Liver (tissue), 8 donors: ENCODE measurements at regions not wholly inside any gene's neighbourhood (a gene's known extent, or its start where the extent isn't known, plus 50 kb on each side); places are given as distances from the start of the nearest gene placed in this dataset.

ENCODE experiments used
- DNase-seq: peaks from one replicate; pipeline ENCODE4 v3.0.0-alpha.2; 2017; ENCODE audit warnings: low spot score
- H3K27ac ChIP-seq, 2 donors: one replicate each; pipeline ENCODE4 v1.7.0; 2013; ENCODE audit warnings: inconsistent platforms in 2 of 2, low read length in 2 of 2, control low read depth in 1 of 2, low read depth in 1 of 2, mild to moderate bottlenecking in 1 of 2
- H3K27me3 ChIP-seq, 4 donors: one replicate each; pipeline versions ENCODE4 v1.6.1 to v1.7.0; 2013; ENCODE audit warnings: low read length in 3 of 4, inconsistent platforms in 1 of 4, mild to moderate bottlenecking in 1 of 4, moderate library complexity in 1 of 4; ENCODE audit not compliant: control insufficient read depth in 4 of 4, insufficient read depth in 4 of 4
- H3K36me3 ChIP-seq, 4 donors: one replicate each; pipeline versions ENCODE4 v1.6.1 to v1.7.0; 2013; ENCODE audit warnings: low read length in 3 of 4, mild to moderate bottlenecking in 3 of 4, low read depth in 1 of 4, moderate library complexity in 1 of 4; ENCODE audit not compliant: control insufficient read depth in 4 of 4, insufficient read depth in 3 of 4
- H3K4me1 ChIP-seq, 4 donors: one replicate each; pipeline versions ENCODE4 v1.6.1 to v1.7.0; 2013; ENCODE audit warnings: low read length in 3 of 4, mild to moderate bottlenecking in 3 of 4, moderate library complexity in 1 of 4; ENCODE audit not compliant: control insufficient read depth in 4 of 4, insufficient read depth in 4 of 4
- H3K4me3 ChIP-seq, 3 donors: one replicate each; pipeline versions ENCODE4 v1.6.1 to v1.7.0; 2013; ENCODE audit warnings: low read length in 3 of 3, control low read depth in 1 of 3, low read depth in 1 of 3, mild to moderate bottlenecking in 1 of 3
- H3K9ac ChIP-seq, 2 donors: one replicate each; pipeline ENCODE4 v1.7.0; 2013; ENCODE audit warnings: low read length in 2 of 2, mild to moderate bottlenecking in 2 of 2, moderate library complexity in 2 of 2, control low read depth in 1 of 2, low read depth in 1 of 2
- H3K9me3 ChIP-seq, 4 donors: one replicate each; pipeline versions ENCODE4 v1.6.1 to v1.7.0; 2013; ENCODE audit warnings: low read length in 3 of 4; ENCODE audit not compliant: control insufficient read depth in 4 of 4
- EGR1 ChIP-seq, 2 donors: IDR thresholded peaks; 2 replicates each; pipeline ENCODE4 v1.6.1; 2016 to 2018; ENCODE audit warnings: antibody characterized with exemption in 2 of 2, low read depth in 2 of 2
- FOXA1 ChIP-seq: IDR thresholded peaks from 2 replicates; pipeline ENCODE4 v1.6.1; 2016; ENCODE audit warnings: antibody characterized with exemption
- FOXA2 ChIP-seq: IDR thresholded peaks from 2 replicates; pipeline ENCODE4 v1.6.1; 2016; ENCODE audit warnings: antibody characterized with exemption
- GABPA ChIP-seq, 2 donors: IDR thresholded peaks in 1 of 2; conservative IDR thresholded peaks in 1 of 2; 2 replicates each; pipeline ENCODE4 v1.6.1; 2016; ENCODE audit warnings: antibody characterized with exemption in 2 of 2, mild to moderate bottlenecking in 1 of 2, moderate library complexity in 1 of 2
- HNF4A ChIP-seq, 2 donors: conservative IDR thresholded peaks; 2 replicates each; pipeline ENCODE4 v1.6.1; 2016; ENCODE audit warnings: antibody characterized with exemption in 2 of 2, mild to moderate bottlenecking in 2 of 2
- HNF4G ChIP-seq: IDR thresholded peaks from 2 replicates; pipeline ENCODE4 v1.6.1; 2016; ENCODE audit warnings: antibody characterized with exemption
- JUND ChIP-seq, 2 donors: IDR thresholded peaks; 2 replicates each; pipeline ENCODE4 v1.6.1; 2016; ENCODE audit warnings: antibody characterized with exemption in 2 of 2
- NR2F2 ChIP-seq: IDR thresholded peaks from 2 replicates; pipeline ENCODE4 v1.6.1; 2016; ENCODE audit warnings: antibody characterized with exemption
- RAD21 ChIP-seq, 2 donors: IDR thresholded peaks; 2 replicates each; pipeline ENCODE4 v1.6.1; 2016; ENCODE audit warnings: antibody characterized with exemption in 2 of 2, mild to moderate bottlenecking in 2 of 2
- RXRA ChIP-seq, 2 donors: IDR thresholded peaks; 2 replicates each; pipeline ENCODE4 v1.6.1; 2017 to 2018; ENCODE audit warnings: antibody characterized with exemption in 2 of 2, mild to moderate bottlenecking in 1 of 2
- SP1 ChIP-seq: IDR thresholded peaks from 2 replicates; pipeline ENCODE4 v1.6.1; 2018; ENCODE audit warnings: antibody characterized with exemption, mild to moderate bottlenecking
- TAF1 ChIP-seq: conservative IDR thresholded peaks from 2 replicates; pipeline ENCODE4 v1.6.1; 2016; ENCODE audit warnings: antibody characterized with exemption, mild to moderate bottlenecking
- YY1 ChIP-seq: IDR thresholded peaks from 2 replicates; pipeline ENCODE4 v1.6.1; 2016; ENCODE audit warnings: antibody characterized with exemption, mild to moderate bottlenecking
- WGBS: extraction: QIAGEN DNeasy Blood & Tissue Kit; methylation state at CpG from one replicate; pipeline ENCODE4 v1.1.7; 2013; 5-methylcytosine and 5-hydroxymethylcytosine counted together
- TF ChIP-seq, protein P1 (sequence below): fragments of 150-350 bp; IDR thresholded peaks from 2 replicates; pipeline ENCODE4 v1.5.1; 2017; ENCODE audit warnings: improper control_type of control experiment, low read depth, low read length; ENCODE audit not compliant: missing input control
- TF ChIP-seq, protein P2 (sequence below): IDR thresholded peaks from 2 replicates; pipeline ENCODE4 v1.6.1; 2016; ENCODE audit warnings: antibody characterized with exemption
- TF ChIP-seq, protein P3 (sequence below): IDR thresholded peaks from 2 replicates; pipeline ENCODE4 v1.6.1; 2016; ENCODE audit warnings: antibody characterized with exemption
- TF ChIP-seq, protein P4 (sequence below): IDR thresholded peaks from 2 replicates; pipeline ENCODE4 v1.6.1; 2016; ENCODE audit warnings: antibody characterized with exemption, mild to moderate bottlenecking
- TF ChIP-seq, protein P5 (sequence below): IDR thresholded peaks from 2 replicates; pipeline ENCODE4 v1.6.1; 2016; ENCODE audit warnings: antibody characterized with exemption
- donor health status: healthy.
- donor health status: healthy.
- donor health status: healthy.
- donor health status: healthy.
- donor health status: healthy.

DNA sequence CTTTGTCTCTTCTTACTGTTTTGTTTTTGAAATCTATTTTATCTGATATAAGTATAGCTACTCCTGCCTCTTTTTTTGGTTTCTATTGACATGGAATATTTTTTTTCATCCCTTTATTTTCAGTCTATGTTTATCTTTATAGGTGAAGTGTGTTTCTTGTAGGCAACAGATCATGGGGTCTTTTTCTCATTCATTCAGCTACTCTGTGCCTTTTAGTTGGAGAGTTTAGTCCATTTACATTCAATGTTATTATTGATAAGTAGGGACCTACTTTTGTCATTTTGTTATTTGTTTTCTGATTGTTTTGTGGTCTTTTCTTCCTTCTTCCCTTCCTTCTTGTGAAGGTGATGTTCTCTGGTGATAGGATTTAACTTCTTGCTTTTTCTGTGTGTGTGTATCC lies 60.0 kb upstream of the STK39 start:
- TF ChIP-seq EGR1 (IDR thresholded peaks at IDR 0.05; ENCODE audit: low read depth in 2 of 2) = no peak
- H3K27me3 ChIP-seq = no peaks in the 10 kb centered on the region
- H3K4me3 ChIP-seq = no peak overlapping the region
- H3K27ac ChIP-seq = no peak overlapping the region
- no peak overlapping the region for H3K9ac ChIP-seq
- no peak for DNase-seq
- no peaks in the 10 kb centered on the region for H3K9me3 ChIP-seq
- H3K4me1 ChIP-seq = no peaks in the 10 kb centered on the region
- H3K36me3 ChIP-seq = no peaks in the 10 kb centered on the region

DNA sequence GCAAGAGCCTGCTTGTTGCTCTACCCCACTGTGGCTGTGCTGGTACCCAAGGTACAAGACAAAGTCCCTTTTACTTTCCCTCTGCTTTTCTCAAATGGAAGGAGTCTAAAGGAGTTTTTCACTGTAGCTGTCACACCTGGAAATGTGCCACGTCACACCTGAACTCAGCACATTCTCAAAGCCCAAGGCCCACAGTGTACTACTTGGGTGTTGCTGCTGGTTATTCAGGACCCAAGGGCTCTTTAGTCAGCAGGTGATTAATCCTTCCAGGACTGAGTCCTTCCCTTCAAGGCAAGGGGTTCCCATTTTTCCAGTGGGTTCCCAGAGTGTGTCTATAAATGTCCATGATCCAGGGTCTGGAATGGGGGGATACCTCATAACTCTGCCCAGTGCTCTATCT lies 63.2 kb upstream of the STK39 start:
- DNase-seq = no peak
- TF ChIP-seq HNF4G = no peak
- TF ChIP-seq, protein P1, sequence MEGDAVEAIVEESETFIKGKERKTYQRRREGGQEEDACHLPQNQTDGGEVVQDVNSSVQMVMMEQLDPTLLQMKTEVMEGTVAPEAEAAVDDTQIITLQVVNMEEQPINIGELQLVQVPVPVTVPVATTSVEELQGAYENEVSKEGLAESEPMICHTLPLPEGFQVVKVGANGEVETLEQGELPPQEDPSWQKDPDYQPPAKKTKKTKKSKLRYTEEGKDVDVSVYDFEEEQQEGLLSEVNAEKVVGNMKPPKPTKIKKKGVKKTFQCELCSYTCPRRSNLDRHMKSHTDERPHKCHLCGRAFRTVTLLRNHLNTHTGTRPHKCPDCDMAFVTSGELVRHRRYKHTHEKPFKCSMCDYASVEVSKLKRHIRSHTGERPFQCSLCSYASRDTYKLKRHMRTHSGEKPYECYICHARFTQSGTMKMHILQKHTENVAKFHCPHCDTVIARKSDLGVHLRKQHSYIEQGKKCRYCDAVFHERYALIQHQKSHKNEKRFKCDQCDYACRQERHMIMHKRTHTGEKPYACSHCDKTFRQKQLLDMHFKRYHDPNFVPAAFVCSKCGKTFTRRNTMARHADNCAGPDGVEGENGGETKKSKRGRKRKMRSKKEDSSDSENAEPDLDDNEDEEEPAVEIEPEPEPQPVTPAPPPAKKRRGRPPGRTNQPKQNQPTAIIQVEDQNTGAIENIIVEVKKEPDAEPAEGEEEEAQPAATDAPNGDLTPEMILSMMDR = no peak
- TF ChIP-seq YY1 = no peak
- TF ChIP-seq TAF1 = no peak
- no peak for TF ChIP-seq JUND (IDR thresholded peaks at IDR 0.05)
- TF ChIP-seq RAD21 (IDR thresholded peaks at IDR 0.05) = no peak
- TF ChIP-seq NR2F2 = no peak
- TF ChIP-seq, protein P2, sequence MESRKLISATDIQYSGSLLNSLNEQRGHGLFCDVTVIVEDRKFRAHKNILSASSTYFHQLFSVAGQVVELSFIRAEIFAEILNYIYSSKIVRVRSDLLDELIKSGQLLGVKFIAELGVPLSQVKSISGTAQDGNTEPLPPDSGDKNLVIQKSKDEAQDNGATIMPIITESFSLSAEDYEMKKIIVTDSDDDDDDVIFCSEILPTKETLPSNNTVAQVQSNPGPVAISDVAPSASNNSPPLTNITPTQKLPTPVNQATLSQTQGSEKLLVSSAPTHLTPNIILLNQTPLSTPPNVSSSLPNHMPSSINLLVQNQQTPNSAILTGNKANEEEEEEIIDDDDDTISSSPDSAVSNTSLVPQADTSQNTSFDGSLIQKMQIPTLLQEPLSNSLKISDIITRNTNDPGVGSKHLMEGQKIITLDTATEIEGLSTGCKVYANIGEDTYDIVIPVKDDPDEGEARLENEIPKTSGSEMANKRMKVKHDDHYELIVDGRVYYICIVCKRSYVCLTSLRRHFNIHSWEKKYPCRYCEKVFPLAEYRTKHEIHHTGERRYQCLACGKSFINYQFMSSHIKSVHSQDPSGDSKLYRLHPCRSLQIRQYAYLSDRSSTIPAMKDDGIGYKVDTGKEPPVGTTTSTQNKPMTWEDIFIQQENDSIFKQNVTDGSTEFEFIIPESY = no peak
- no peak for TF ChIP-seq GABPA (IDR thresholded peaks at IDR 0.05 in 1 of 2, conservative IDR thresholded peaks at IDR 0.05 in 1 of 2)
- no peak for TF ChIP-seq FOXA2
- TF ChIP-seq FOXA1 = no peak
- TF ChIP-seq, protein P3, sequence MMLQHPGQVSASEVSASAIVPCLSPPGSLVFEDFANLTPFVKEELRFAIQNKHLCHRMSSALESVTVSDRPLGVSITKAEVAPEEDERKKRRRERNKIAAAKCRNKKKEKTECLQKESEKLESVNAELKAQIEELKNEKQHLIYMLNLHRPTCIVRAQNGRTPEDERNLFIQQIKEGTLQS = no peak
- TF ChIP-seq, protein P4, sequence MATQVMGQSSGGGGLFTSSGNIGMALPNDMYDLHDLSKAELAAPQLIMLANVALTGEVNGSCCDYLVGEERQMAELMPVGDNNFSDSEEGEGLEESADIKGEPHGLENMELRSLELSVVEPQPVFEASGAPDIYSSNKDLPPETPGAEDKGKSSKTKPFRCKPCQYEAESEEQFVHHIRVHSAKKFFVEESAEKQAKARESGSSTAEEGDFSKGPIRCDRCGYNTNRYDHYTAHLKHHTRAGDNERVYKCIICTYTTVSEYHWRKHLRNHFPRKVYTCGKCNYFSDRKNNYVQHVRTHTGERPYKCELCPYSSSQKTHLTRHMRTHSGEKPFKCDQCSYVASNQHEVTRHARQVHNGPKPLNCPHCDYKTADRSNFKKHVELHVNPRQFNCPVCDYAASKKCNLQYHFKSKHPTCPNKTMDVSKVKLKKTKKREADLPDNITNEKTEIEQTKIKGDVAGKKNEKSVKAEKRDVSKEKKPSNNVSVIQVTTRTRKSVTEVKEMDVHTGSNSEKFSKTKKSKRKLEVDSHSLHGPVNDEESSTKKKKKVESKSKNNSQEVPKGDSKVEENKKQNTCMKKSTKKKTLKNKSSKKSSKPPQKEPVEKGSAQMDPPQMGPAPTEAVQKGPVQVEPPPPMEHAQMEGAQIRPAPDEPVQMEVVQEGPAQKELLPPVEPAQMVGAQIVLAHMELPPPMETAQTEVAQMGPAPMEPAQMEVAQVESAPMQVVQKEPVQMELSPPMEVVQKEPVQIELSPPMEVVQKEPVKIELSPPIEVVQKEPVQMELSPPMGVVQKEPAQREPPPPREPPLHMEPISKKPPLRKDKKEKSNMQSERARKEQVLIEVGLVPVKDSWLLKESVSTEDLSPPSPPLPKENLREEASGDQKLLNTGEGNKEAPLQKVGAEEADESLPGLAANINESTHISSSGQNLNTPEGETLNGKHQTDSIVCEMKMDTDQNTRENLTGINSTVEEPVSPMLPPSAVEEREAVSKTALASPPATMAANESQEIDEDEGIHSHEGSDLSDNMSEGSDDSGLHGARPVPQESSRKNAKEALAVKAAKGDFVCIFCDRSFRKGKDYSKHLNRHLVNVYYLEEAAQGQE = no peak
- TF ChIP-seq SP1 = no peak
- TF ChIP-seq, protein P5, sequence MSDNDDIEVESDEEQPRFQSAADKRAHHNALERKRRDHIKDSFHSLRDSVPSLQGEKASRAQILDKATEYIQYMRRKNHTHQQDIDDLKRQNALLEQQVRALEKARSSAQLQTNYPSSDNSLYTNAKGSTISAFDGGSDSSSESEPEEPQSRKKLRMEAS = no peak
- no peak for TF ChIP-seq HNF4A (conservative IDR thresholded peaks at IDR 0.05)
- TF ChIP-seq RXRA (IDR thresholded peaks at IDR 0.05) = no peak
- no peak for TF ChIP-seq EGR1 (IDR thresholded peaks at IDR 0.05; ENCODE audit: low read depth in 2 of 2)
- 89% methylated on average over 1 of the region's 1 CpG for WGBS
- Histone ChIP-seq H3K4me1 (no peaks in the 10 kb centered on the region), H3K27ac (no peak overlapping the region), H3K4me3 (no peak overlapping the region), H3K27me3 (no peaks in the 10 kb centered on the region), H3K9me3 (no peaks in the 10 kb centered on the region), H3K36me3 (no peaks in the 10 kb centered on the region), H3K9ac (no peak overlapping the region)
